ENCODE measurements at regions not wholly inside any gene's neighbourhood (a gene's known extent, or its start where the extent isn't known, plus 50 kb on each side); places are given as distances from the start of the nearest gene placed in this dataset.

DNA sequence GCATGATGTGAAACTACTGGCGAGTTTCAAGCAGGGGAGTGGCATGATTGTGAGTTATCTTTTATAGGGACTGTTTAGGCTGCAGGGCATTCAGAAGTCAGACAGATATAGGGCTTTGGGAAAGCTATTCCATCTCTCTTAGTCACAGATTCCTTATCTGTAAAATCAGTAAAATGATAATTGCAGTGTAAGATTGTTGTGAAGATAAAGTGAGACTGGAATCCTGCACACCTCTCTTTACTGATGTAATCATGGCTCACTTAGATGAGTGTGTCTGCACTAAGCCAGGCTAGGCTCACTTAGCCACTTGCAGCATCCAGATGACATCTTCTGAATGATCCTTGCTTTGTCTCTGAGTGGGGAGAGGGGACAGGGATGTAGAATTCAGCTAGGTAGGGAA is 81.8 kb upstream of the MAMDC2 start:
- TF ChIP-seq, protein P1, sequence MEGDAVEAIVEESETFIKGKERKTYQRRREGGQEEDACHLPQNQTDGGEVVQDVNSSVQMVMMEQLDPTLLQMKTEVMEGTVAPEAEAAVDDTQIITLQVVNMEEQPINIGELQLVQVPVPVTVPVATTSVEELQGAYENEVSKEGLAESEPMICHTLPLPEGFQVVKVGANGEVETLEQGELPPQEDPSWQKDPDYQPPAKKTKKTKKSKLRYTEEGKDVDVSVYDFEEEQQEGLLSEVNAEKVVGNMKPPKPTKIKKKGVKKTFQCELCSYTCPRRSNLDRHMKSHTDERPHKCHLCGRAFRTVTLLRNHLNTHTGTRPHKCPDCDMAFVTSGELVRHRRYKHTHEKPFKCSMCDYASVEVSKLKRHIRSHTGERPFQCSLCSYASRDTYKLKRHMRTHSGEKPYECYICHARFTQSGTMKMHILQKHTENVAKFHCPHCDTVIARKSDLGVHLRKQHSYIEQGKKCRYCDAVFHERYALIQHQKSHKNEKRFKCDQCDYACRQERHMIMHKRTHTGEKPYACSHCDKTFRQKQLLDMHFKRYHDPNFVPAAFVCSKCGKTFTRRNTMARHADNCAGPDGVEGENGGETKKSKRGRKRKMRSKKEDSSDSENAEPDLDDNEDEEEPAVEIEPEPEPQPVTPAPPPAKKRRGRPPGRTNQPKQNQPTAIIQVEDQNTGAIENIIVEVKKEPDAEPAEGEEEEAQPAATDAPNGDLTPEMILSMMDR (IDR thresholded peaks at IDR 0.05): no peak
- no peak for TF ChIP-seq POLR2A (IDR thresholded peaks at IDR 0.05)

All from Peyer's patch (tissue), 4 donors.